Endothelial cell of umbilical vein (primary cell): ENCODE measurements at regions not wholly inside any gene's neighbourhood (a gene's known extent, or its start where the extent isn't known, plus 50 kb on each side); places are given as distances from the start of the nearest gene placed in this dataset.
A peak's percentile ranks its signal among the peaks of the same experiment; 100 is the strongest.

ENCODE experiments used
- BruUV-seq: library from RNA; stranded (reverse); fragments of 400-500 nt; replicated peaks from 2 replicates; lab custom pipeline; 2021; lab: Mats Ljungman, UMichigan
- CTCF ChIA-PET: fragments of 300-600, 350-600 bp; sonication (Branson Sonifier 250); formaldehyde crosslinking; loops from one replicate; lab custom pipeline; 2021; ENCODE audit warnings: antibody characterized with exemption, inconsistent platforms; lab: Charles Lee
- POLR2A ChIA-PET: fragments of 300-600, 350-600 bp; sonication (Branson Sonifier 250); formaldehyde crosslinking; loops from one replicate; lab custom pipeline; 2021; ENCODE audit warnings: antibody characterized with exemption, inconsistent platforms; lab: Charles Lee
- DNase-seq: peaks from one replicate; pipeline ENCODE4 v3.0.0-alpha.2; 2011; ENCODE audit warnings: low read depth, low spot score
- FAIRE-seq: peaks from 2 replicates; lab custom pipeline; 2011; peaks lifted over from hg19 to GRCh38; lab: Jason Lieb, UNC
- H2AFZ ChIP-seq: 2 replicates; pipeline ENCODE4 v1.6.0; 2012; ENCODE audit warnings: low read depth, low read length, control low read depth, inconsistent platforms
- H3K27ac ChIP-seq: 2 replicates; pipeline ENCODE4 v1.5.1; 2011; ENCODE audit warnings: low read depth, mild to moderate bottlenecking, control low read depth, low read length, moderate library complexity; ENCODE audit not compliant: insufficient read depth
- H3K27me3 ChIP-seq, 2 experiments: 2 replicates each; pipeline versions ENCODE4 v1.6.0 to v1.6.1; 2011; ENCODE audit warnings: low read length in 2 of 2, mixed read lengths in 1 of 2; ENCODE audit not compliant: control insufficient read depth in 2 of 2, insufficient read depth in 2 of 2
- H3K36me3 ChIP-seq, 2 experiments: 2 replicates in 1 of 2; 3 replicates in 1 of 2; pipeline ENCODE4 v1.5.1; 2011; ENCODE audit warnings: low read length in 2 of 2, mild to moderate bottlenecking in 1 of 2, moderate library complexity in 1 of 2; ENCODE audit not compliant: control insufficient read depth in 2 of 2, insufficient read depth in 2 of 2; ENCODE audit errors: extremely low read depth in 1 of 2
- H3K4me1 ChIP-seq: 3 replicates; pipeline ENCODE4 v1.5.1; 2011; ENCODE audit warnings: mild to moderate bottlenecking, low read length; ENCODE audit not compliant: control insufficient read depth, insufficient read depth; ENCODE audit errors: extremely low read depth
- H3K4me2 ChIP-seq: 2 replicates; pipeline ENCODE4 v1.6.1; 2011; ENCODE audit warnings: low read length, control low read depth, mixed read lengths; ENCODE audit not compliant: insufficient read depth
- H3K4me3 ChIP-seq, 3 experiments: fragments of 200-600 bp in 1 of 3; sonication (generic), shearing (Covaris generic) in 1 of 3; replicated peaks in 1 of 3; 2 replicates each; pipeline ENCODE4 v1.5.1; 2011 to 2016; ENCODE audit warnings: control low read depth in 3 of 3, low read length in 3 of 3, mild to moderate bottlenecking in 2 of 3, inconsistent platforms in 1 of 3, low read depth in 1 of 3, moderate library complexity in 1 of 3; ENCODE audit not compliant: insufficient read depth in 1 of 3
- H3K79me2 ChIP-seq: 2 replicates; pipeline ENCODE4 v1.6.0; 2012; ENCODE audit warnings: low read length, inconsistent platforms; ENCODE audit not compliant: control insufficient read depth, insufficient read depth
- H3K9ac ChIP-seq: replicated peaks from 2 replicates; pipeline ENCODE3; 2011; ENCODE audit warnings: low read length, control low read depth; ENCODE audit not compliant: insufficient read depth; ENCODE audit errors: extremely low read depth
- H3K9me1 ChIP-seq: replicated peaks from 3 replicates; pipeline ENCODE4 v1.6.0; 2011; ENCODE audit warnings: mild to moderate bottlenecking, low read length; ENCODE audit not compliant: control insufficient read depth, insufficient read depth; ENCODE audit errors: extremely low read depth
- H3K9me3 ChIP-seq: replicated peaks from 2 replicates; pipeline ENCODE4 v1.5.1; 2012; ENCODE audit warnings: low read length, inconsistent platforms; ENCODE audit not compliant: control insufficient read depth, insufficient read depth
- H4K20me1 ChIP-seq: replicated peaks from 2 replicates; pipeline ENCODE3; 2011; ENCODE audit warnings: mild to moderate bottlenecking, low read length; ENCODE audit not compliant: control insufficient read depth, insufficient read depth; ENCODE audit errors: extremely low read depth
- CTCF ChIP-seq, 2 donors: IDR thresholded peaks; 1 replicate in 1 of 2; 2 replicates in 1 of 2; pipeline ENCODE4 v1.5.1; 2011; ENCODE audit warnings: low read length in 2 of 2, mild to moderate bottlenecking in 2 of 2, moderate library complexity in 2 of 2, control low read depth in 1 of 2, inconsistent platforms in 1 of 2, low read depth in 1 of 2; ENCODE audit not compliant: insufficient read depth in 1 of 2; ENCODE audit errors: extremely low read depth in 1 of 2
- EZH2 ChIP-seq: IDR thresholded peaks from 2 replicates; pipeline ENCODE4 v1.6.1; 2012; ENCODE audit warnings: borderline replicate concordance, low read depth, mild to moderate bottlenecking, moderate library complexity, low read length, inconsistent platforms; ENCODE audit not compliant: severe bottlenecking
- FOS ChIP-seq: IDR thresholded peaks from 2 replicates; pipeline ENCODE4 v1.6.1; 2011; ENCODE audit warnings: mild to moderate bottlenecking, low read length, moderate library complexity, borderline replicate concordance; ENCODE audit not compliant: insufficient read depth
- GATA2 ChIP-seq: IDR thresholded peaks from 2 replicates; pipeline ENCODE4 v1.7.0; 2011; ENCODE audit warnings: low read depth, mild to moderate bottlenecking, moderate library complexity, mixed read lengths, low read length; ENCODE audit not compliant: insufficient read length, insufficient read depth
- JUN ChIP-seq: IDR thresholded peaks from 2 replicates; pipeline ENCODE4 v1.6.1; 2011; ENCODE audit warnings: borderline replicate concordance, low read depth; ENCODE audit not compliant: insufficient read length, insufficient read depth
- MAX ChIP-seq: IDR thresholded peaks from 2 replicates; pipeline ENCODE4 v1.6.1; 2011; ENCODE audit not compliant: insufficient read depth, insufficient read length
- MYC ChIP-seq: IDR thresholded peaks from one replicate; pipeline ENCODE4 v1.6.1; 2011; ENCODE audit warnings: mild to moderate bottlenecking, low read depth, low read length
- POLR2A ChIP-seq: IDR thresholded peaks from 2 replicates; pipeline ENCODE4 v1.6.1; 2012; ENCODE audit warnings: low read depth, mild to moderate bottlenecking, control low read depth, low read length
- POLR2AphosphoS5 ChIP-seq: IDR thresholded peaks from 2 replicates; pipeline ENCODE4 v1.6.1; 2012; ENCODE audit warnings: low read depth, mild to moderate bottlenecking, control low read depth, low read length, moderate library complexity; ENCODE audit not compliant: insufficient read depth
- dilution Hi-C: fragments of 300-500 bp; cut with MboI; formaldehyde crosslinking; loops from one replicate; pipeline ENCODE4 v1.15.0; 2019; ENCODE audit warnings: low sequenced_read_pairs; ENCODE audit not compliant: extremely low pct_ligation_motif_present
- intact Hi-C: fragments of 100-400 bp; cut with micrococcal nuclease; formaldehyde crosslinking; loops from one replicate; pipeline ENCODE4 v1.10.0; 2022

GRCh38 chr1:201751872-201752271 is 77.1 kb upstream of the IPO9 start:
- Histone ChIP-seq H3K79me2 (peaks cover 67% of the 10 kb centered on the region), H4K20me1 (no peaks in the 10 kb centered on the region), H3K36me3 (no peaks in the 10 kb centered on the region), H3K4me2 (peak overlapping the region; percentile 73), H3K9me1 (no peaks in the 10 kb centered on the region), H2AFZ (no peak overlapping the region), H3K9ac (no peak overlapping the region), H3K27ac (peak overlapping the region; percentile 99), H3K4me3 (no peak overlapping the region), H3K9me3 (no peaks in the 10 kb centered on the region), H3K27me3 (no peaks in the 10 kb centered on the region), H3K4me1 (peaks cover 89% of the 10 kb centered on the region)
- ChIA-PET CTCF (interaction anchor here (2.4 to 3.0 kb wide), 2 partner anchors 12 to 40 kb away, joined by 7 to 27 read pairs; no protein-coding TSS in a partner anchor), POLR2A (no interaction called here)
- no peak for FAIRE-seq
- intact Hi-C loops (loop anchor here (1.0 to 2.0 kb wide), 3 partner anchors 21 to 213 kb away; partner anchors contain the start of gene NAV1), dilution Hi-C loops (no loop called here)
- no peak for TF ChIP-seq CTCF (IDR thresholded peaks at IDR 0.05; ENCODE audit: extremely low read depth in 1 of 2, insufficient read depth in 1 of 2, low read depth in 1 of 2, low read length in 2 of 2)
- no peak for TF ChIP-seq MYC
- TF ChIP-seq JUN: no peak
- TF ChIP-seq GATA2: no peak
- no peak for TF ChIP-seq MAX
- no peak for TF ChIP-seq POLR2AphosphoS5
- no peak for TF ChIP-seq FOS
- no peak for TF ChIP-seq POLR2A
- TF ChIP-seq EZH2: no peak
- no TSS peak for BruUV-seq
- DNase-seq: peak; percentile 26
